ENCODE measurements at regions not wholly inside any gene's neighbourhood (a gene's known extent, or its start where the extent isn't known, plus 50 kb on each side); places are given as distances from the start of the nearest gene placed in this dataset.

GRCh38 chr10:3723766-3724165 lies 61.2 kb downstream of the KLF6 start:
- no peak overlapping the region for H3K4me3 ChIP-seq (ENCODE audit: low read depth, low read length)
- TF ChIP-seq MYC (IDR thresholded peaks at IDR 0.05; ENCODE audit: low read depth, low read length) (no peak), POLR2A (IDR thresholded peaks at IDR 0.05; ENCODE audit: extremely low read depth, insufficient read length) (no peak), CTCF (IDR thresholded peaks at IDR 0.05; ENCODE audit: low read depth, low read length) (no peak), MAX (IDR thresholded peaks at IDR 0.05; ENCODE audit: low read depth, low read length) (no peak)
- DNase-seq (ENCODE audit: low read depth) = no peak

- H3K4me3 ChIP-seq (ENCODE audit: low read depth, low read length) = no peak overlapping the region
- TF ChIP-seq CTCF (IDR thresholded peaks at IDR 0.05; ENCODE audit: low read depth, low read length) (no peak), MAX (IDR thresholded peaks at IDR 0.05; ENCODE audit: low read depth, low read length) (peak; percentile 92), MYC (IDR thresholded peaks at IDR 0.05; ENCODE audit: low read depth, low read length) (peak; percentile 83)
- DNase-seq (ENCODE audit: low read depth) = peak; percentile 96
These were observed 64.6 kb downstream of the KLF6 start for GRCh38 chr10:3720228-3721019.

GRCh38 chr10:3719024-3719843 lies 65.8 kb downstream of the KLF6 start:
- TF ChIP-seq POLR2A (IDR thresholded peaks at IDR 0.05; ENCODE audit: extremely low read depth, insufficient read length) (no peak), MAX (IDR thresholded peaks at IDR 0.05; ENCODE audit: low read depth, low read length) (no peak), CTCF (IDR thresholded peaks at IDR 0.05; ENCODE audit: low read depth, low read length) (no peak), MYC (IDR thresholded peaks at IDR 0.05; ENCODE audit: low read depth, low read length) (no peak)
- no peak for DNase-seq (ENCODE audit: low read depth)
- H3K4me3 ChIP-seq (ENCODE audit: low read depth, low read length) = no peak overlapping the region

GRCh38 chr10:3716093-3716492 lies 68.9 kb downstream of the KLF6 start:
- no peak for DNase-seq (ENCODE audit: low read depth)
- TF ChIP-seq MYC (IDR thresholded peaks at IDR 0.05; ENCODE audit: low read depth, low read length) = no peak
- no peak for TF ChIP-seq MAX (IDR thresholded peaks at IDR 0.05; ENCODE audit: low read depth, low read length)
- TF ChIP-seq CTCF (IDR thresholded peaks at IDR 0.05; ENCODE audit: low read depth, low read length) = no peak
- H3K4me3 ChIP-seq (ENCODE audit: low read depth, low read length) = no peak overlapping the region

GRCh38 chr10:3714967-3715366 lies 70.0 kb downstream of the KLF6 start:
- DNase-seq (ENCODE audit: low read depth) = no peak
- H3K4me3 ChIP-seq (ENCODE audit: low read depth, low read length) = no peak overlapping the region
- TF ChIP-seq MYC (IDR thresholded peaks at IDR 0.05; ENCODE audit: low read depth, low read length) (no peak), CTCF (IDR thresholded peaks at IDR 0.05; ENCODE audit: low read depth, low read length) (no peak), POLR2A (IDR thresholded peaks at IDR 0.05; ENCODE audit: extremely low read depth, insufficient read length) (no peak), MAX (IDR thresholded peaks at IDR 0.05; ENCODE audit: low read depth, low read length) (no peak)
